Loucy (cell line): ENCODE measurements at regions not wholly inside any gene's neighbourhood (a gene's known extent, or its start where the extent isn't known, plus 50 kb on each side); places are given as distances from the start of the nearest gene placed in this dataset.

Experiments
- EZH2phosphoT487 ChIP-seq: fragments of 200-600 bp; IDR thresholded peaks from 2 replicates; pipeline ENCODE4 v1.6.1; 2018; ENCODE audit warnings: antibody characterized with exemption, mild to moderate bottlenecking, moderate library complexity, borderline replicate concordance
- TF ChIP-seq, protein P1 (sequence below): fragments of 200-600 bp; sonication (generic); conservative IDR thresholded peaks from 2 replicates; pipeline ENCODE4 v1.5.1; 2014; ENCODE audit warnings: mild to moderate bottlenecking, antibody characterized with exemption, low read length

DNA sequence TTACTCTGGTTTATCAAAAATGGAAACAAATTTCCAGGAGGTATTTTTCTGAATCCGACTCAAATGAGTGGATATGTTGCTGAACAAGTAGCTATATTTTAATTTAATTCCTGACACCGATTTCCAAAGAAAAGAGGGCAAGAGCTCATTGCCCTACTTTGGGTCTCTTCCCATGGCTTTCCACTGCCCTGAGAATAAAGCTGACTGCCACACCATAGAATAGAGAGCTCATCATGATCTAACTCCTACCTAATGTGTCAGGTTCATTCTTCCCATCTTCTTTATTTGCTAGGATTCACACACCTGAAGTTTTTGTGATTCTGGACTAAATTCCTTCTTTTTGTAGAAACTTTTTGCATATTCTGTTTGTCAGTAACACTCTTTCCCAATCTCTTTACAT is 792.1 kb downstream of the DTWD2 start:
- TF ChIP-seq, protein P1, sequence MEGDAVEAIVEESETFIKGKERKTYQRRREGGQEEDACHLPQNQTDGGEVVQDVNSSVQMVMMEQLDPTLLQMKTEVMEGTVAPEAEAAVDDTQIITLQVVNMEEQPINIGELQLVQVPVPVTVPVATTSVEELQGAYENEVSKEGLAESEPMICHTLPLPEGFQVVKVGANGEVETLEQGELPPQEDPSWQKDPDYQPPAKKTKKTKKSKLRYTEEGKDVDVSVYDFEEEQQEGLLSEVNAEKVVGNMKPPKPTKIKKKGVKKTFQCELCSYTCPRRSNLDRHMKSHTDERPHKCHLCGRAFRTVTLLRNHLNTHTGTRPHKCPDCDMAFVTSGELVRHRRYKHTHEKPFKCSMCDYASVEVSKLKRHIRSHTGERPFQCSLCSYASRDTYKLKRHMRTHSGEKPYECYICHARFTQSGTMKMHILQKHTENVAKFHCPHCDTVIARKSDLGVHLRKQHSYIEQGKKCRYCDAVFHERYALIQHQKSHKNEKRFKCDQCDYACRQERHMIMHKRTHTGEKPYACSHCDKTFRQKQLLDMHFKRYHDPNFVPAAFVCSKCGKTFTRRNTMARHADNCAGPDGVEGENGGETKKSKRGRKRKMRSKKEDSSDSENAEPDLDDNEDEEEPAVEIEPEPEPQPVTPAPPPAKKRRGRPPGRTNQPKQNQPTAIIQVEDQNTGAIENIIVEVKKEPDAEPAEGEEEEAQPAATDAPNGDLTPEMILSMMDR = no peak
- no peak for TF ChIP-seq EZH2phosphoT487
